ENCODE measurements at regions not wholly inside any gene's neighbourhood (a gene's known extent, or its start where the extent isn't known, plus 50 kb on each side); places are given as distances from the start of the nearest gene placed in this dataset.

DNA sequence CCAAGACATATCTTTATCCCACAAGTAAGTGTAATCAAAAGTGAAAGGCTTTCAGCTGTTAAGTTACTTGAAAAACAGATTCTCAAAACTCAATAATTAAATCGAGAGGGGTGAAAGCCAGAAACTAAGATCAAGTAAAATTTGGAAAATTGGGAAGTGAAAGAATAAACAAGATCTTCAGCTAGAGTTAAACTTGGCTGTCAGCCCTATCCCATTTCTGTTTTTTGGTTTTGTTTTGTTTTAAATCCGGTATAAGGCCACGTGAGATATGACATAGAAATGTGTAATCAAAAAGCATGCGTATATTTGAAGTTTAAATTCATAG, 856.8 kb downstream of the STIM2 start:
- TF ChIP-seq, protein P1, sequence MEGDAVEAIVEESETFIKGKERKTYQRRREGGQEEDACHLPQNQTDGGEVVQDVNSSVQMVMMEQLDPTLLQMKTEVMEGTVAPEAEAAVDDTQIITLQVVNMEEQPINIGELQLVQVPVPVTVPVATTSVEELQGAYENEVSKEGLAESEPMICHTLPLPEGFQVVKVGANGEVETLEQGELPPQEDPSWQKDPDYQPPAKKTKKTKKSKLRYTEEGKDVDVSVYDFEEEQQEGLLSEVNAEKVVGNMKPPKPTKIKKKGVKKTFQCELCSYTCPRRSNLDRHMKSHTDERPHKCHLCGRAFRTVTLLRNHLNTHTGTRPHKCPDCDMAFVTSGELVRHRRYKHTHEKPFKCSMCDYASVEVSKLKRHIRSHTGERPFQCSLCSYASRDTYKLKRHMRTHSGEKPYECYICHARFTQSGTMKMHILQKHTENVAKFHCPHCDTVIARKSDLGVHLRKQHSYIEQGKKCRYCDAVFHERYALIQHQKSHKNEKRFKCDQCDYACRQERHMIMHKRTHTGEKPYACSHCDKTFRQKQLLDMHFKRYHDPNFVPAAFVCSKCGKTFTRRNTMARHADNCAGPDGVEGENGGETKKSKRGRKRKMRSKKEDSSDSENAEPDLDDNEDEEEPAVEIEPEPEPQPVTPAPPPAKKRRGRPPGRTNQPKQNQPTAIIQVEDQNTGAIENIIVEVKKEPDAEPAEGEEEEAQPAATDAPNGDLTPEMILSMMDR (IDR thresholded peaks at IDR 0.05) = no peak
- TF ChIP-seq RNF2 (IDR thresholded peaks at IDR 0.05; ENCODE audit: borderline replicate concordance, low read depth) = no peak
- TF ChIP-seq POLR2A (IDR thresholded peaks at IDR 0.05; ENCODE audit: low read length) = no peak
- TF ChIP-seq EHMT2 (IDR thresholded peaks at IDR 0.05; ENCODE audit: low read depth) = no peak
- TF ChIP-seq SREBF2 (IDR thresholded peaks at IDR 0.05) = no peak
- TF ChIP-seq CHD2 (IDR thresholded peaks at IDR 0.05; ENCODE audit: low read length, partially characterized antibody) = no peak
- TF ChIP-seq, protein P2, sequence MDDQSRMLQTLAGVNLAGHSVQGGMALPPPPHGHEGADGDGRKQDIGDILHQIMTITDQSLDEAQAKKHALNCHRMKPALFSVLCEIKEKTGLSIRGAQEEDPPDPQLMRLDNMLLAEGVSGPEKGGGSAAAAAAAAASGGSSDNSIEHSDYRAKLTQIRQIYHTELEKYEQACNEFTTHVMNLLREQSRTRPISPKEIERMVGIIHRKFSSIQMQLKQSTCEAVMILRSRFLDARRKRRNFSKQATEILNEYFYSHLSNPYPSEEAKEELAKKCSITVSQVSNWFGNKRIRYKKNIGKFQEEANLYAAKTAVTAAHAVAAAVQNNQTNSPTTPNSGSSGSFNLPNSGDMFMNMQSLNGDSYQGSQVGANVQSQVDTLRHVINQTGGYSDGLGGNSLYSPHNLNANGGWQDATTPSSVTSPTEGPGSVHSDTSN (IDR thresholded peaks at IDR 0.05) = no peak
- no peak for TF ChIP-seq ZFP36 (IDR thresholded peaks at IDR 0.05; ENCODE audit: borderline replicate concordance, partially characterized antibody)
- no peak for TF ChIP-seq TP53 (CRISPR knock-in tag; IDR thresholded peaks at IDR 0.05)
- TF ChIP-seq NR3C1 (IDR thresholded peaks at IDR 0.05) = no peak
- TF ChIP-seq HDAC2 (IDR thresholded peaks at IDR 0.05) = no peak
- no peak for TF ChIP-seq RARB (CRISPR knock-in tag; IDR thresholded peaks at IDR 0.05)
